HG02678 (cell line): ENCODE measurements at regions not wholly inside any gene's neighbourhood (a gene's known extent, or its start where the extent isn't known, plus 50 kb on each side); places are given as distances from the start of the nearest gene placed in this dataset.
"Not testable (repeated sequence)": the region's sequence is repeated elsewhere in the genome, so short reads cannot be mapped to it uniquely, and the experiment has no call there.

Experiments used
- ATAC-seq: cut with Tn5 transposase; IDR thresholded peaks from one replicate; pipeline ENCODE4 v1.9.1; 2021; ENCODE audit warnings: mild to moderate bottlenecking, moderate library complexity; ENCODE audit not compliant: unreplicated experiment

DNA sequence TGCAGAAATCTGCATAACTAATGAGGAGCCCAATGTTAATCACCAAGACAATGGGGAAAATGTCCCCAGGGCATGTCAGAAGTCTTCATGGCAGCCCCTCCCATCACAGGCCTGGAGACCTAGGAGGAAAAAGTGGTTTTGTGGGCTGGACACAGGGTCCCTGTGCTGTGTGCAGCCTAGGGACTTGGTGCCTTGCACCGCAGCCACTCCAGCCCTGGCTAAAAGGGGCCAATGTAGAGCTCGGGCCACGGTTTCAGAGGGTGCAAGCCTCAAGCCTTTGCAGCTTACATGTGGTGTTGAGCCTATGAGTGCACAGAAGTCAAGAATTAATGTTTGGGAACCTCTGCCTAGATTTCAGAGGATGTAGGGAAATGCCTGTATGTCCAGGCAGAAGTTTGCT, 474.3 kb upstream of the ADGRB3 start:
- not testable (repeated sequence) for ATAC-seq

DNA sequence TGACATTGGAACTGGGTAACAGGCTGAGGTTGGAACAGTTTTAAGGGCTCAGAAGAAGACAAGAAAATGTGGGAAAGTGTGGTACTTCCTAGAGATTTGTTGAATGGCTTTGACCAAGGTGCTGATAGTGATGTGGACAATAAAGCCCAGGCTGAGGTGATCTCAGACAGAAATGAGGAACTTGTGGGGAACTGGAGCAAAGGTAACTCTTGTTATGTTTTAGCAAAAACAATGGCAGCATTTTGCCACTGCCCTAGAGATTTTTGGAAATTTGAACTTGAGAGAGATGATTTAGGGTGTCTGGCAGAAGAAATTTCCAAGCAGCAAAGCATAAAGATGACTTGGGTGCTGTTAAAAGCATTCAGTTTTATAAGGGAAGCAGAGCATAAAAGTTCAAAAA, 474.7 kb upstream of the ADGRB3 start:
- ATAC-seq, result no peak

DNA sequence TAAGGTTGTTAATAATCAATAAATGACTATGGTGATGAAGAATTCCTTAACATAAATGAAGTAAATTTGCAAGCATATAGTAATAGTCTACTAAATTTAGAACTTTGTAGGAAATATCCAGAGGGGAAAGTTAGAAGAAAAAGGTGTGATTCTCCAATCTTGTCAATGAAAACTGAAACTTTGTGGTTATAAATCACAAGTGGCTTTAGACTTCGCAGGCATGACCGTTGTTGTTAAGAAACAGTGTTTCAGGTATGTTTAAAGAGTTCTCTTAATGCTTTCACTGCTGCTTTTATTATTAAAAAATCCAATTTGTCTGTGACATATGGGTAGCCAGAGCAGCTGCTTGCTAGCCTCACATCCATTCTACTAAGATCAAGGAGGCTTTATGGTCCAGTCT, 475.6 kb upstream of the ADGRB3 start:
- no peak for ATAC-seq

DNA sequence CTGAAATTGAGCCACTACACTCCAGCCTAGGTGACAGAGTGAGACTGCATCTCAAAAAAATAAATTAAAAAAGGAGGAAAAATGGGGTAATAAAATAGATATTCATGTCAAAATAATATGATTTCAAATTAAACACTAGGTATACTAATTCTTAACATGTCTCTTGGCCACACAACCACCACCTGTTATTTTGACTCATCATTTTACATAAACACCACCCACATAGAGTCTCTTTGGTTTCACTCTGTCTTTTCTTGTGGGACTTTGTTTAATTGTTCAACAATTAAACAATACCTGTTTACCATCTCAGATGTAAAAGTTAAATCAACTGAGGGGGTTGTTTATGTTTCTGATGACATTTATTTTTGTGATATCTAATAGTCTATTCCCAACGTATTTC, 476.8 kb upstream of the ADGRB3 start:
- ATAC-seq, result peak; percentile 76

DNA sequence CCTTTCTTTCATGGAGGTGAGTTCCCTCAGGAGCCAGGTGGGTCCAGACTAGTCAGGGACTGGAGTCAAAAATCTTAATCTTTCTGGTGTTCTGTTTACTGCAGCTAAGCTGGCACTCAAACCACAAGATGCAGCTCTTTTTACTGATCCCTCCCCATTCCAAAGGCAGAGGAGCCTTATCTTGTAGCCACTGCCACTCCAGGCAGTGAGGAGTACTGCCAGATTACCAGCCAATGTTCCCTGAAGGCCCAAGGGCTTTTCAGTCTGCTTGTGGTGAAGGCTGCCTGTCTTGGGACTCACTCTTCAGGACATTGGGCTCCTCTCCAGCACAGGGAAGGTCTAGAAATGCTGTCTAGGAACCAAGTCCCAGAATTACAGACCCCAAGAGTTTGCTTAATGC, 490.4 kb upstream of the ADGRB3 start:
- ATAC-seq, result no peak

DNA sequence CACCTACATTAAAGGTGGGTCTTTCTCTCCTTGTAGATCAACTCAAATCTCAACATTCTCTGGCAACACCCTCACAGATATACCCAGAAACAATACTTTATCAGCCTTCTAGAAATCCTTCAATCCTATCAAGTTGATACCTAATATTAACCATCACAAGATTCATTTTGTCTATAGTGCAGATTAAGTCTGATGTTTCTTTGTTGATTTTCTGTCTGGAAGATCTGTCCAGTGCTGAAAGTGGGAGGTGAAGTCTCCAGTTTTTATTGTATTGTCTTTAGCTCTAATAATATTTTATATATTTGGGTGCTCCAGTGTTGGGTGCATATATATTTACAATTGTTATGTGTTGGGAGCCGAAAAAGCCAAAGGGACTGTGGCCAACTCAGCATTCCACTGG, 493.9 kb upstream of the ADGRB3 start:
- no peak for ATAC-seq

DNA sequence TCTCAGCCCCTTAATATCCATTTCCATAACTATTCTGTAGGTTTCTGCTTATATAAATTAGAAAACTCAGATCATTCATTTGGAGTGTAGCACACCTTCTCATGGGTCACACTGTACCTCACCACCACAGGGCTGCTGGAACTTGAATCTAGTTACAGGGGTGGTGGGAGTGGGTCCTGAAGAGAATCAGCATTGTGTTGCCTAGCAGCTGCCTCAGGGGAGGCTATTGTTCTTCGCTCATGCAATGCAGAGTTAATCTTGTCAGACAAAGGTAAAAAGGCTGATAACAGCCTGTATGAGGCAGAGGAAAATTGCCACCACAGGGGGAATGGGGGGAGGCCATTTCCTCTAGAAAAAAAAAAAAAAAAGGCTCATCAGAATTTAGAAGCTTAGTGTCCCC, 496.0 kb upstream of the ADGRB3 start:
- no peak for ATAC-seq

DNA sequence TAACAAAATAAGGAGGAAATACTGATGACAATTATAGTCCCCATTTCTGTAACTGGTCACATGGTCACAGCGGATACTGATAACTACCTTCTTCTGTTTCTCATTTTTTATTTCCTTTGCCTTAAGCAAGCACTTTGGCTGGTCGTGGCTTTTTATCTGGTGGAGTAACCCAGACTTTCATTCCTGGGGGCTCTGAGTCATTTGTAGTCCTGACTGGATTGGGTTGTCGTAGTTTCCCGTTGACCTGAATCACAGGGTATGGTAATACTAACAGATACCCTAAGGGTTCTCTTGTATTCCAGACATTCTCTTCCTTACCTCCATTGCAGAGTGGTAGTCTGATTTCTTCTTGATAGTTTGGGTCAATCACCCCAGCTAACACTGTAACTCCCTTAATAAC, 500.3 kb upstream of the ADGRB3 start:
- no peak for ATAC-seq

DNA sequence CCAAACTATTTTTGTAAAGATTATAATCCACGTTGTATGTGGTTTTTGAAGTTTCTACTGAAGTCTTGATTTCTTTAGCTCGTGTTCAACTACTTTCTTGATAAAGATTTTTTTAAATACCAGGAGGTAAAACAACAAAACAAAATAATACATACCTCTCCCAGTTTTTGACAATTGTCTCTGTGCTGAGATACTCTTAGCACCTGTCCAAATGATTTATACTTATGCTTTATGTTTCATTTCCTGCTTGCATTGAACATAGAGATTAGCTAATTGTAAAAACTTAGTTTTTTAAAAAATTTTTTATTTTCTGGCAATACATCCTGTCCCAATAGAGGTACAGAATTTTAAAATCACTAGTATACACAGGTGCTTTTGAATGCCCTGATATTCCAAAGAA, 506.9 kb upstream of the ADGRB3 start:
- no peak for ATAC-seq

DNA sequence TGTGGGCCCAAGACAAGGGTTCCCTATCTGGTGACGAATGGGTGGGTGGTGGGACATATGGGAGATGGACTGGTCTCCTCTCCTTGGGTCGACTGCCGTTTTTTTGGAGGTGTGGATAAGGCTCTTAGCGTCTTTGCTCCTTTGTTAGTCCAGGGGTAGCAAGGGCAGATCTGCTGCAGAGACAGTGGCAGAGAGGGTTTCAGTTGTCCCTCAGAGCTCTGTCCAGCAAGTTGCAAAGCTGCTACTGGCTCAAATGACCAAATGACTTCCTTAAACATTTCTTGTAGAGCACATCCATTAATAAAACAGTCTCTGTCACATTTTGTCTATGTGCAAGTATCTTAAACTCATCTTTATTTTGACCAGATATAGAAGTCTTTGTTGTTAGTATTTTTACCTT, 508.0 kb upstream of the ADGRB3 start:
- no peak for ATAC-seq

DNA sequence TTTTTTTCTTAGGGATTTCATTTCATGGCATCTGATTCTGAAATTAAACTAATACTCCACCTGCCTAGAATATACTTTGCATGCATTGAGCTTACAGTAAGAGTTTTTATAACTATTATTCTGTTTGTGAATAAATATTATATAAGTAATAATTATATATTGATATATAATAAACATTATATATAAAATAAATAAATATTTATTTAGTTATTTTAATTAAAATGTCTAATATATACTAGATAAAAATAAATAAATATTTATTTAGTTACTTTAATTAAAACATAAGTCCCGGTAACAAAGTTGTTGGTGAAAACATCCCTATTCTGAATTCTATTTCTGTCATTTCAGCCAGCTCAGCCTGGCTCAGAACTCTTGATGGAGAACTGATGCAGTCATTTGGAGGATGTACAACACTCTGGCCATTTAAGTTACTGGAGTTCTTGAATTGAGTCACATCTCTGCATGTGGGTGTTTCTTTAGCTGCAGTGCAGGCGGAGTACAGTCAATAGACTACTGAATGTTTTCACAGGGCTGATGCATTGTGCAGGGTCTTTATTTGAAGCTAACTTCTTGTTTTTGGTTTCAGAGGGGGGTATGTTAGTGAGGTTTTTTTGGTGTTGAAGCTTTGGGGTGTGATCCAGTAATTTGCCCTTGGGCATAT, 508.9 kb upstream of the ADGRB3 start:
- ATAC-seq, result peak; percentile 92

DNA sequence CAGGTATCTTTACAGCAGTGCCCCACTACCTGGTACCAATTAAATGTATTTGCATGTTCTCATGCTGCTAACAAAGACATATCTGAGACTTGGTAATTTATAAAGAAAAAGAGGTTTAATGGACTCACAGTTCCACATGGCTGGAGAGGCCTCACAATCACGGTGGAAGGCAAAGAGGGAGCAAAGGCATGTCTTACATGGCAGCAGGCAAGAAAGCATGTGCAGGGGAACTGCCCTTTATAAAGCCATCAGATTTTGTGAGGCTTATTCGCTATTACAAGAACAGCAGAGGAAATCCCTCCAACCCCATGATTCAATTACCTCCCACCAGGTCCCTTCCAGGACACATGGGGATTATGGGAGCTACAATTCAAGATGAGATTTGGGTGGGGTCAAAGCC, 512.1 kb upstream of the ADGRB3 start:
- not testable (repeated sequence) for ATAC-seq

DNA sequence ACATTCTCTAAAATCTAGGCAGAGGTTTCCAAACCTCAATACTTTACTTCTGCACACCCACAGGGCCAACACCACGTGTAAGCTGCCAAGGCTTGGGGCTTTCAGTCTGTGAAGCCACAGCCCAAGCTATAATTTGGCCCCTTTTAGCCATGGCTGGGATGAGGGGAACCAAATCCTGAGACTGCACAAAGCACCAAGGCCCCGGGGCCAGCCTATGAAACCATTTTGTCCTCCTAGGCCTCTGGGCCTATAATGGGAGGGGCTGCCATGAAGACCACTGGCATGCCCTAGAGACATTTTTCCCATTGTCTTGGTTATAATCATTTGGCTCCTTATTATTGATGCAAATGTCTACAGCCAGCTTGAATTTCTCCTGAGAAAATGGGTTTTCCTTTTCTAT, 513.0 kb upstream of the ADGRB3 start:
- no peak for ATAC-seq

DNA sequence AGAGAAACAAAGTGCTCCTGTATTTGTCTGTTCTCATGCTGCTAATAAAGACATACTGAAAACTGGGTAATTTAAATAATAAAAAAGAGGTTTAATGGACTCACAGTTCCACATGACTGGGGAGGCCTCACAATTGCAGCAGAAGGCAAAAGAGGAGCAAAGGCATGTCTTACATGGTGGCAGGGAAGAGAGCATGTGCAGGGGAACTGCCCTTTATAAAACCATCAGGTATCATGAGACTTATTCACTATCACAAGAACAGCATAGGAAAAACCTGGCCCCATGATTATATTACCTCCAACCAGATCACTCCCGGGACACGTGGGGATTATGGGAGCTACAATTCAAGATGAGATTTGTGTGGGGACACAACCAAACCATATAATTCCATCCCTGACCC, 514.1 kb upstream of the ADGRB3 start:
- ATAC-seq, result not testable (repeated sequence)

DNA sequence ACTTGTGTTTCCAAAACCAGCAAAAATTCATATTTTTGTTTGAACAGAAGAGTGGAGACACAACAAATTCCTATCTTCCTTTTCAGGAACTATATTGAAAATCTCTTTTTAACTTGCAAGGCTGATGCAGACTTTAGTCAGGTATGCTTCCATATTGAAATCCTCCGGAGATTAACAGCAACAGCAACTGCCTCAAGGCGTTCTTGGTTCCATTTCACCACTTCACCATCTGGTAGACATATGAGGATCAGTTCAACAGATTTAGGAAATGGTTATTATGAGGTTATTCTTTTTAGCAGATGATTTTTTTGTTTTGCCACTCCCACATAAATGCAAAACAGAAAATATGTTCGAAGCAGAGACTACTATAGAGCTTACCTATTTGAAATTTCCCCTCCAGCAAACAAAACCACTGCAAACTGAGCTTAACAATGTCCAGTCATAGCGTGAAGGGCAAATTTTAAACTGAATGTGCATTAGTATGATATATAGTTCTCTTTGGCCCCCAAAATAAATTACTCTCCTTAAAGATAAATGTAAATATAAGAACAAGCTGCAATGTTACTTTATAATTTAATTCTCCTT, 520.5 kb upstream of the ADGRB3 start:
- ATAC-seq, result no peak

DNA sequence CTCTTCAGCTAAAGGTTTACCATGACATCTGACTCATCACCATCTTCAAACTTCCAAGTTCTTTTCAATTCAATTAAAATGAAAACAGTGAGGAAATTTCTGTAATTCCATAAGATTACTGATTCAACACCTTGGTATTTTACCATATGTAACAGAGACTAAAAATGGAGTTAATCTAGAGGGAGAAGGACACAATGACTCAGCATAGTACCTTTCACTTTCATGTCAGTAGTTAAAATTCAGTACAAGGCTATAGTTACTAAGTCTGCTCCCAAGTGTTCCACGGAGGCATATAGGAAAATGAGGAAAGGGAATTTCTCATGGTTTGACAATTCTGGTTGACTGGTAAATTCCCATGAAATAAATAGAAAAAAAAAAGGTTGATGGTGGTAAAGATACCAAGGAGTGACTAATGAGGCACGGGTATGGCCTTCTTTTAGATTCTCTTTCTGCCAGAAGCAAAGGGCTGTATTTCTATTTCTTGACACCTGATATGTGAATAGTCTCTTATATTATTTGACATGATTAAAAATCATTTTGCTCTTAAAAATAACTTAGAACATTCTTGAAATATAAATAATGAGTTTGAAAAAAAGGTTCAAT, 526.7 kb upstream of the ADGRB3 start:
- ATAC-seq, result peak; percentile 80

DNA sequence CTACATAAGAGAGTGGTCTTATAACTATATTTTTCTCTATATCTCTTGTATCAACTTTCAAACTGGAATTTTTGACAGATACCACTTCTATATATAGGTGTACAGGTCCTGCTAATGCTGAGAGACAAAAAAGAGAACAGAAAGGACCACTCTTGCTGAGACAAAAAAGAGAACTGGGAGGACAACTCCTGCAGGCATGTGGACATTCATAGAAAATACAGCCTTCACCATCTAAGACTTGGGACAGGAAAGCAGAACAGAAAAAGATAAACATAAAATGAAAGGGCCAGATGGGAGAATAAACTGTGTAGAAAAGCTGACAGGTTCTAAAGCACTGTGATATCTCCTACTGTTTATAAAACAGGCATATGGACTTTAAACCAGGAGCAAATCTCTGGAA, 541.0 kb upstream of the ADGRB3 start:
- peak; percentile 90 for ATAC-seq

DNA sequence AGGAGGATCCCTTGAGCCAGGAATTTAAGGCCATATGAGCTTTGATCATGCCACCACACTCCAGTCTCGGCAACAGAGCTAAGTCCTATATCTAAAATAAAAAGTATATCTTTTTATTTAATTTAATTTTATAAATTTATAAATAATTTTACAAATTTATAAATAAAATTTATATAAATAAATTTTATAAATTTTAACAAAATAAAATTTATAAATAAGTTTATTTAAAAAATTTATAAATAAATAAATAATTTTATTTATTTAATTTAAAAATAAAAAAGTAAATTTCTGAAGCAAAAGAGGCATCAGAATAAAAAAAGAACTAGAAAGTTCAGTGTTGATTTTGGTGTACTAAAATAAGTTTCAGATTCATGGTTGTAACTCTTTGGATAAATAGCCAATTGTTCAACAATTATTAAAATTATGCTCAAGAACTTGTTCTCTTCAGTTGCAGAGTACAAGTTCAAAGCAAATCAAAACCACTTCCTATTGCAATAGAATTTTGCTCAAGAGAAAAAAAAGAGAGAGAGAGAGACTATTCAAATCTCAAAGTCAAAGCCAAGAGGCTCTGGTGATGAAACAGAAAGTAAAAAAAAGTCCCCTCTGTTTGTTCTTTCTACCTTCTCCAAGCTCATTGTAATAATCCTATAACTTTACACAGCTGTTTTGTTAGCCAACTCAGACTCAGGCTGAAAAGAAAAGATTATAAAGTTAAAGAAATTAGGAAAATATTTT, 547.5 kb upstream of the ADGRB3 start:
- peak; percentile 87 for ATAC-seq

DNA sequence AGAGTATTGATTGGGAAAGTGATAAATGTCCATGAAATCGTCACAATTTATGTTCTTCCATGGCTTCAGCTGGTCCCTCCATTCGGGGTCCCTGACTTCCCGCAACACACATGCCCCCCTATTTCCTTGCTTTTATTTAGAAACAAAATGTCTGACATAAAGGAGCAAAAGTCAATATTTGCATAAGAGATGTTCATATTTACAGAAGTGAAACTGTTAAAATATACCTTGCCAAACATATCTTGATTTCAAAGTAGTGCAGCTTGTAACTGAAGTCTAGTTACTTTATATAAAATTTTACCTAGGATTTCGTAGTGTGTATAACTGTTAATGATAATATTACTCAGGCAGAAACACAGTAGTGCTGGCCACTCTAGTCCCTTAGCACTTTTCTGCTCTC, 548.9 kb upstream of the ADGRB3 start:
- ATAC-seq, result no peak

DNA sequence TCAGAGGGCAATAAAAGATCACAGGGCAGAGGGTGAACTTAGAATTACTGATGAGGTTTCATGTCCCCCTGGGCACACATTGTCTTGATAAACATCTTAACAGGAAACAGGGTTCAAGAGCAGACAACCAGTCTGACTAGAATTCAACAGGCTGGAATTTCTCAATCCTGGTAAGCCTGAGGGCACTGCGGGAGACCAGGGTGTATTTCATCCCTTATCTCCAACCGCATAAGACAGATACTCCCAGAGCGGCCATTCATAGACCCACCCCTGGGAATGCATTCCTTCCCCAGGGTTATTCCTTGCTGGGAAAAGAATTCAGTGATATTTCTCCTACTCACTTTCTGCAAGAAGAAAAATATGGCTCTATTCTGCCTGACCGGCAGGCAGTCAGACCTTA, 549.5 kb upstream of the ADGRB3 start:
- not testable (repeated sequence) for ATAC-seq

DNA sequence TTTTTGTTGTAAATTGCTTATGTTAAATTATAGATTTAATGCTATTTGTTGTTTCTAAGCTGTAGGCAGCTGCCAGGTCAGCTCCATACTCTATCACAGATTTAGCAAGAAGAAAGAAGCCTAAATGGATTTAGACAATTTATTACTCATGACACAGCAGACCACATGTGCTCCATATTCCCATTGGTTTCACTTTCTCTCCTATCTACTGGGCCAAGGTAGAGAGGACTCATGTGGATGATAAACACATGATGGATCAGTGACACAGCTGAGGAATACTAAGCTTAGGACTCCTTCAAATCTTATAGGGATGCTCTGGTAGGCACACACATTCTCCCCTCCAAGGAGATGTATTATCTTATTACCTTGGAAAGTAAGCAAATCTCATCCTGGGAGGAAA, 553.0 kb upstream of the ADGRB3 start:
- ATAC-seq, result no peak

DNA sequence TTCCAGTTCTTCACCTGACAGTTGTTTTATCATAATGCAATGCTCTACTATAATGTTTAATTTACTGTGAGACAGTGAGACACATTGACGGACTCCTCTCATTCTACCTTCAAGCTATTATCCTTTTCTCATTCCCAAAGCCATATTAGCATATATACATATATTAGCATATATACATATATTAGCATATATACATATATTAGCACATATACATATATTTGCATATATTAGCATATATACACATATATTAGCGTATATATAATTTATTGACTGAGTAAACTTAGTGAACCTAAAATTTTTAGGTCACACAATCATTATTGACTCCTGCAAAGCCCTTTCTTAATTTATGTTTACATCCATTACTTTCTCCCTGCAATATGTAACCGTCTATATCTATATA, 555.0 kb upstream of the ADGRB3 start:
- no peak for ATAC-seq
